Esophagus squamous epithelium (tissue), 4 donors: ENCODE measurements at regions not wholly inside any gene's neighbourhood (a gene's known extent, or its start where the extent isn't known, plus 50 kb on each side); places are given as distances from the start of the nearest gene placed in this dataset.
A peak's percentile ranks its signal among the peaks of the same experiment; 100 is the strongest.

ENCODE experiments used
- CTCF ChIP-seq, 6 experiments: fragments of 450-650 bp in 4 of 6; fragments of 200-600 bp in 2 of 6; sonication (generic) in 2 of 6; IDR thresholded peaks; one replicate each; pipeline ENCODE4 v1.5.1; 2016 to 2019; ENCODE audit warnings: antibody characterized with exemption in 6 of 6, mild to moderate bottlenecking in 4 of 6, moderate library complexity in 4 of 6
- POLR2A ChIP-seq, 4 donors: fragments of 450-650 bp; IDR thresholded peaks; one replicate each; pipeline ENCODE4 v1.6.1; 2017; ENCODE audit warnings: antibody characterized with exemption in 4 of 4, mild to moderate bottlenecking in 4 of 4, moderate library complexity in 3 of 4

GRCh38 chr2:144099780-144100377, 420.0 kb downstream of the ZEB2 start:
- TF ChIP-seq CTCF (IDR thresholded peaks at IDR 0.05) (peak in 1 of 6 experiments; percentile 65), POLR2A (IDR thresholded peaks at IDR 0.05) (no peak)
